ENCODE measurements at regions not wholly inside any gene's neighbourhood (a gene's known extent, or its start where the extent isn't known, plus 50 kb on each side); places are given as distances from the start of the nearest gene placed in this dataset.

- TF ChIP-seq, protein P1, sequence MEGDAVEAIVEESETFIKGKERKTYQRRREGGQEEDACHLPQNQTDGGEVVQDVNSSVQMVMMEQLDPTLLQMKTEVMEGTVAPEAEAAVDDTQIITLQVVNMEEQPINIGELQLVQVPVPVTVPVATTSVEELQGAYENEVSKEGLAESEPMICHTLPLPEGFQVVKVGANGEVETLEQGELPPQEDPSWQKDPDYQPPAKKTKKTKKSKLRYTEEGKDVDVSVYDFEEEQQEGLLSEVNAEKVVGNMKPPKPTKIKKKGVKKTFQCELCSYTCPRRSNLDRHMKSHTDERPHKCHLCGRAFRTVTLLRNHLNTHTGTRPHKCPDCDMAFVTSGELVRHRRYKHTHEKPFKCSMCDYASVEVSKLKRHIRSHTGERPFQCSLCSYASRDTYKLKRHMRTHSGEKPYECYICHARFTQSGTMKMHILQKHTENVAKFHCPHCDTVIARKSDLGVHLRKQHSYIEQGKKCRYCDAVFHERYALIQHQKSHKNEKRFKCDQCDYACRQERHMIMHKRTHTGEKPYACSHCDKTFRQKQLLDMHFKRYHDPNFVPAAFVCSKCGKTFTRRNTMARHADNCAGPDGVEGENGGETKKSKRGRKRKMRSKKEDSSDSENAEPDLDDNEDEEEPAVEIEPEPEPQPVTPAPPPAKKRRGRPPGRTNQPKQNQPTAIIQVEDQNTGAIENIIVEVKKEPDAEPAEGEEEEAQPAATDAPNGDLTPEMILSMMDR (IDR thresholded peaks at IDR 0.05) = no peak
- TF ChIP-seq POLR2A (IDR thresholded peaks at IDR 0.05) = no peak
Measured at GRCh38 chr6:49038294-49038822, 424.7 kb downstream of the MMUT start.
